Right lobe of liver (tissue), 6 donors: ENCODE measurements at regions not wholly inside any gene's neighbourhood (a gene's known extent, or its start where the extent isn't known, plus 50 kb on each side); places are given as distances from the start of the nearest gene placed in this dataset.

Experiments used
- ATAC-seq, 4 donors: fragments of 200-7000 bp; cut with Tn5 transposase; one replicate each; pipeline ENCODE4 v1.9.1; 2020; ENCODE audit warnings: mild to moderate bottlenecking in 4 of 4, moderate library complexity in 4 of 4
- DNase-seq, 3 donors: peaks; one replicate each; pipeline ENCODE4 v3.0.0-alpha.2; 2020
- H3K27ac ChIP-seq, 3 donors: fragments of 200-600 bp; one replicate each; pipeline ENCODE4 v1.8.0; 2022
- H3K27me3 ChIP-seq, 2 donors: fragments of 200-600 bp; one replicate each; pipeline ENCODE4 v1.8.0; 2022
- H3K36me3 ChIP-seq, 4 donors: fragments of 200-600 bp; sonication (generic) in 1 of 4; one replicate each; pipeline versions ENCODE4 v1.5.1 to v1.8.0; 2017 to 2022; ENCODE audit warnings: control low read depth in 1 of 4
- H3K4me1 ChIP-seq, 4 donors: fragments of 200-600 bp; sonication (generic) in 1 of 4; one replicate each; pipeline versions ENCODE4 v1.5.1 to v1.8.0; 2017 to 2022; ENCODE audit warnings: control low read depth in 1 of 4
- H3K4me3 ChIP-seq, 3 donors: fragments of 200-600 bp; one replicate each; pipeline ENCODE4 v1.8.0; 2022
- H3K9me3 ChIP-seq, 4 donors: fragments of 200-600 bp; sonication (generic) in 1 of 4; one replicate each; pipeline versions ENCODE4 v1.5.1 to v1.8.0; 2017 to 2022; ENCODE audit warnings: control low read depth in 1 of 4
- CTCF ChIP-seq, 4 donors: fragments of 200-600 bp in 3 of 4; fragments of 450-650 bp in 1 of 4; IDR thresholded peaks; one replicate each; pipeline versions ENCODE4 v1.5.1 to v1.8.0; 2016 to 2022; ENCODE audit warnings: antibody characterized with exemption in 4 of 4, mild to moderate bottlenecking in 2 of 4
- POLR2A ChIP-seq: fragments of 450-650 bp; IDR thresholded peaks from one replicate; pipeline ENCODE4 v1.6.1; 2017; ENCODE audit warnings: antibody characterized with exemption, mild to moderate bottlenecking
- WGBS: methylation state at CpG from one replicate; pipeline ENCODE4 v1.1.6; 2018; ENCODE audit warnings: low coverage, low lambda C conversion rate; ENCODE audit not compliant: insufficient coverage; ENCODE audit errors: missing lambda C conversion rate; 5-methylcytosine and 5-hydroxymethylcytosine counted together
- intact Hi-C, 2 donors: fragments of 100-400 bp; cut with DNase I; formaldehyde crosslinking; loops; one replicate each; pipeline versions ENCODE4 v1.11.2 to v1.14.1; 2022
- donor health status: DM: no; HTN: yes; CAD: no.
- donor health status: DM: no; HTN: no; CAD: no.
- donor health status: DM: no; HTN: no; CAD: no.
- donor health status: DM: no; HTN: yes; CAD: no.
- donor health status: DM: no; HTN: yes; CAD: no.

GRCh38 chr13:20334309-20334708, 102.2 kb upstream of the GJB6 start:
- WGBS: 67% methylated on average over 4 of the region's 6 CpGs
- intact Hi-C loops: no loop called here
- no peak for DNase-seq
- no peak for ATAC-seq
- TF ChIP-seq CTCF (IDR thresholded peaks at IDR 0.05) (no peak), POLR2A (no peak)
- H3K4me3 ChIP-seq: no peak overlapping the region
- H3K9me3 ChIP-seq: no peaks in the 10 kb centered on the region
- no peaks in the 10 kb centered on the region for H3K4me1 ChIP-seq
- H3K27me3 ChIP-seq: no peaks in the 10 kb centered on the region
- H3K27ac ChIP-seq: no peak overlapping the region
- no peaks in the 10 kb centered on the region for H3K36me3 ChIP-seq

- 41% methylated on average over 3 of the region's 7 CpGs for WGBS
- H3K36me3 ChIP-seq: no peaks in the 10 kb centered on the region
- intact Hi-C loops: no loop called here
- no peaks in the 10 kb centered on the region for H3K4me1 ChIP-seq
- no peak overlapping the region for H3K4me3 ChIP-seq
- H3K27me3 ChIP-seq: no peaks in the 10 kb centered on the region
- no peak for ATAC-seq
- no peak overlapping the region for H3K27ac ChIP-seq
- DNase-seq: no peak
- no peaks in the 10 kb centered on the region for H3K9me3 ChIP-seq
- TF ChIP-seq POLR2A (no peak), CTCF (IDR thresholded peaks at IDR 0.05) (no peak)
Observed at GRCh38 chr13:20332361-20333096, 100.4 kb upstream of the GJB6 start.

GRCh38 chr13:20331949-20332348, 99.8 kb upstream of the GJB6 start:
- no peaks in the 10 kb centered on the region for H3K36me3 ChIP-seq
- WGBS: 67% methylated on average over 7 of the region's 7 CpGs
- intact Hi-C loops: no loop called here
- no peak overlapping the region for H3K27ac ChIP-seq
- no peaks in the 10 kb centered on the region for H3K27me3 ChIP-seq
- no peaks in the 10 kb centered on the region for H3K4me1 ChIP-seq
- ATAC-seq (no peak), DNase-seq (no peak)
- no peak overlapping the region for H3K4me3 ChIP-seq
- TF ChIP-seq POLR2A (no peak), CTCF (IDR thresholded peaks at IDR 0.05) (no peak)
- no peaks in the 10 kb centered on the region for H3K9me3 ChIP-seq

- H3K27ac ChIP-seq: no peak overlapping the region
- H3K9me3 ChIP-seq: no peaks in the 10 kb centered on the region
- no peak overlapping the region for H3K4me3 ChIP-seq
- DNase-seq (no peak), ATAC-seq (no peak)
- no peaks in the 10 kb centered on the region for H3K27me3 ChIP-seq
- TF ChIP-seq POLR2A: no peak
- peak in 1 of 4 donors; percentile 7 for TF ChIP-seq CTCF (IDR thresholded peaks at IDR 0.05)
- WGBS: 69% methylated on average over 2 of the region's 2 CpGs
- intact Hi-C loops: no loop called here
- no peaks in the 10 kb centered on the region for H3K4me1 ChIP-seq
- H3K36me3 ChIP-seq: no peaks in the 10 kb centered on the region
Observed at GRCh38 chr13:20331419-20331818, 99.3 kb upstream of the GJB6 start.
